KBM-7 (cell line): ENCODE measurements at regions not wholly inside any gene's neighbourhood (a gene's known extent, or its start where the extent isn't known, plus 50 kb on each side); places are given as distances from the start of the nearest gene placed in this dataset.
"Not testable (repeated sequence)": the region's sequence is repeated elsewhere in the genome, so short reads cannot be mapped to it uniquely, and the experiment has no call there.

Experiments
- DNase-seq: peaks from one replicate; pipeline ENCODE4 v3.0.0-alpha.2; 2015
- in situ Hi-C: fragments of 300-500 bp; cut with MboI; formaldehyde crosslinking; loops from 2 replicates; pipeline ENCODE4 v1.14.3; 2020; ENCODE audit warnings: low sequenced_read_pairs, low pct_unique_long_range_greater_than_20kb, mixed read lengths

GRCh38 chr3:198096015-198096414 lies 136.0 kb downstream of the LMLN start:
- in situ Hi-C loops: no loop called here
- no peak for DNase-seq

DNA sequence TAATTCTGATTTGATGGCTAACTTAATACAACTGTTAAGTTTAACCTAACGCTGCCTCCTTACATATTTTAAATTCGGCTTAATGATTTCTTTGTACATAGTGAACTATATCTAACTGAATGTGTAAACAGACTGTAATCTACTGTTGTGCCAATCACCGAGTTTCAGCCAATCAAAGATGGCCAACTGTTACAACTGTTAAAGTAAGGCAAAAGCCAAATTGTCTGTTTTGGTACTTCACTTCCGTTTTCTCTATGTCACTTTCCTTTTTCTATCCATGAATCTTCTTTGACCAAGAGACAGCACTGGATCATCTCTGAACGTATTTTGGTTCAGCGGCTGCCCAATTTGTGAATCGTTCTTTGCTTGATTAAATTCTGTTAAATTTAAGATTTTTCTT lies 137.0 kb downstream of the LMLN start:
- in situ Hi-C loops: no loop called here

DNA sequence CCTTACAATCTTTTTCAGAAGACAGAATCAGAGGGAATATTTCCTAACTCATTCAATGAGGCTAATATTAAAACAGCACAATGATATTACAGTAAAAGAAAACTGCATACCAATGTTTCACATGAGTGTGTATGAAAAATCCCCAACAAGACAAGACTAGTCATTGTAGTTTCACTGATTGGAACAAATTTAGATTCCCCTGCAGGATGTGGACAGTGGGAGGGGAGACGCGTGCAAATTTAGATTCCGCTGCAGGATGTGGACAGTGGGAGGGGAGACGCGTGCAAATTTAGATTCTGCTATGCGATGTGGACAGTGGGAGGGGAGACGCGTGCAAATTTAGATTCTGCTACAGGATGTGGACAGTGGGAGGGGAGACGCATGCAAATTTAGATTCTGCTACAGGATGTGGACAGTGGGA lies 138.7 kb downstream of the LMLN start:
- in situ Hi-C loops, DNase-seq: not testable (repeated sequence)

More for the DNA sequence above, 137.0 kb downstream of the LMLN start:
- no peak for DNase-seq

GRCh38 chr3:198103070-198103469 lies 143.1 kb downstream of the LMLN start:
- in situ Hi-C loops: not testable (repeated sequence)

GRCh38 chr3:198106265-198106664 lies 146.2 kb downstream of the LMLN start:
- in situ Hi-C loops: no loop called here
- DNase-seq: no peak

More at GRCh38 chr3:198103070-198103469, 143.1 kb downstream of the LMLN start:
- DNase-seq: not testable (repeated sequence)

DNA sequence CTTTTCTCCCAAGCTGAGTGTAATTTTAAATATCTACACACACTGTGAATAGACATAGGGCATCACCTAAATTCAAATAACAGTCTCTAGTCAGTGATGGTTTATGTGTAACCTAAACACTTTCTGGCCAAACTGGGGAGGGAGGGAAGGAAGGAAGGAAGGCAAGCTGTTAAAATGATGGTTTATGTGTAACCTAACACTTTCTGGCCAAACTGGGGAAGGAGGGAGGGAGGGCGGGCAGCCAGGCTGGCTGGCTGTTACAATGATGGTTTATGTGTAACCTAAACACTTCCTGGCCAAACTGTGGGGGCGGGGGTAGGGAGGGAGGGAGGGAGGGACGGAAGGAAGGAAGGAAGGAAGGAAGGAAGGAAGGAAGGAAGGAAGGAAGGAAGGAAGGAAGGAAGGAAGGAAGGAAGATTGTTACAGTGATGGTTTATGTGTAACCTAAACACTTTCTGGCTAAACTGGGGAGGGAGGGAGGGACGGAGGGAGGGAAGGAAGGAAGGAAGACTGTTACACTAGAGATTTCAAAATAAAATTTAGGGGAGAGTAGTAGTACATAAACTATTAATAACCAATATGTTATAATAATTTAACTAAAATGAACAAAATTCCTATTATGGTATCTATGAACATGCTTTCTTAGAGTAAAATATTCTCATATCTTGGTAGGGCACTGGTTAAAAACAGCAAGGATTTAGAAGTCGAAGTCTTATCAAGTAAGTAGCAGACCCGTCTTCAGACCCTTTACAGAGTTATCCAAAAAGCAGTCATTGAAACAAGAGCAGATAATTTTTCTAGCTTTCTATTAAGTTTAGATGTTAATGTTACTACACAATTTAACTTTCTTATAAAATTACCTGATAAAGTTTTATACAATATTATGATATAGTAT lies 148.1 kb downstream of the LMLN start:
- in situ Hi-C loops: no loop called here
- peak; percentile 65 for DNase-seq

DNA sequence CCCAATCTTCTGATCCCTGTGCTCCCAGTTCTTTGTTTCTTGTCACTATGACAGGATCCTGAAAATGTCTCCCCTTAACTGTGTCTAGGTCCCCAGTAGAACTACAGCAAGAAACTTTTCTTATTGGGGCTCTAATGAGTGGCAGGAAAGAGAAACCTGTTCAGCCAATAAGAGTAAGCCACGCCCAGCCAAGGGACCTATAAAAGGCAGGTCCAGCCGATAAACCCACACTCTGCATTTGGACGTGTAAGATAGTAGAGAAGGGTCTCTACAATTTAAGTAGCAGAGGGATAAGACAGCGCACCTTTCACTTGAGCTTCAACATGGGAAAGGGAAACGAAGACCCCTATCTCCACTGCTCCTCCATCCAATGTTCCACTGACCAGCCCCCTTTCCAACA lies 149.9 kb downstream of the LMLN start:
- in situ Hi-C loops: no loop called here
- no peak for DNase-seq

DNA sequence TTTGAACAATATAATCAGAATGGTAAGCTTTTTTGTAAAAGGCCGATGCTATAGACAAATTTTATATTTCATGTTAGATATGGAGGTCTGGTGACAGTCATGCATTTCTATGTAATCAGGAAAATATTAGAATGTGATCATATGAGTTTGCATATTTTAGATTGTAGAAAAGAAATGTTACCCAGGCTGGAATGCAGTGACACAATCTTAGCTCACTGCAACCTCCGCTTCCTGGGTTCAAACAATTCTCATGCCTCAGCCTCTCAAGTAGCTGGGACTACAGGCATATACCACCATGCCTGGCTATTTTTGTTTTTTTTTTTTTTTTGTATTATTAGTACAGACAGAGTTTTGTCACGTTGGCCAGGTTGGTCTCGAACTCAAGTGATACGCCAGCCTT lies 152.0 kb downstream of the LMLN start:
- in situ Hi-C loops: no loop called here
- DNase-seq: no peak

GRCh38 chr3:198113206-198114053 lies 153.4 kb downstream of the LMLN start:
- DNase-seq: peak; percentile 47
- in situ Hi-C loops: no loop called here

GRCh38 chr3:198114516-198114915 lies 154.5 kb downstream of the LMLN start:
- in situ Hi-C loops: not testable (repeated sequence)
- DNase-seq: peak; percentile 69

GRCh38 chr3:198122184-198122583 lies 162.2 kb downstream of the LMLN start:
- DNase-seq, in situ Hi-C loops: not testable (repeated sequence)

DNA sequence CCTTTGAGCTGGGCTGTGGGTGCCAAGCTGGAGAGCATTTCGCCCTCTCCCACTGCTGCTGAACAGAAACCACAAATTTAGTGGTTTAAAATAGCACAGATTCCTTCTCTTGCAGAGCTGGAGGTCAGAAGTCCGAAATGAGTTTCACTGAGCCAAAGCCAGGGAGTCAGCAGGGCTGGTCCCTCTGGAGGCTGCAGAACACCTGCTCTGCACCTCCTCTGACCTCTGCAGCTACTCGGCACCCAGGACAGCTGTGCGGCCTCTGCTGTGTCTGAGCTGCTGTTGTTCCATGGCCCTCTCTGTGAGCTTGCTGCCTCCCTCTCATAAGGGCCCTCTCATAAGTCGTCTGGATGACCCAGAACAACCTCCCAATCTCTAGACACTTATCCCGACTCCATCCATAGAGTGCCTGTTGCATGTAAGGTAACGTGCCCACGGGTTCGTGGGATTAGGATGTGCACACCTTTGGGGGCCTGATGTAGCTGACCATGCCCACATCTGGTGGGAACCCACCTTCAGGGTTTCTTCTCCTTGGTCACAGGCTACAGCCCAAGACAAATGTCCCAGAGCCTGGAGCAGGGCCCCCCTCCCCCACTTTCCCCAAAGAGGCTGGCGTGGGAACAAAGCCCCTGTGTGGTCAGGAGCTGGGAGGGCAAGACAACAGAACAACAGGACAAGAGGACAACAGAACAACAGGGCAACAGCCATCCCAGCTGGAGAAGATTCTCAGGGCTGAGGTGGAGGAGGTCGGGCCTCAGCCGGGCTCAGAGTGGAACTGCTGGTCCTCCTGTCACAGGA lies 177.2 kb downstream of the LMLN start:
- in situ Hi-C loops, DNase-seq: not testable (repeated sequence)

DNA sequence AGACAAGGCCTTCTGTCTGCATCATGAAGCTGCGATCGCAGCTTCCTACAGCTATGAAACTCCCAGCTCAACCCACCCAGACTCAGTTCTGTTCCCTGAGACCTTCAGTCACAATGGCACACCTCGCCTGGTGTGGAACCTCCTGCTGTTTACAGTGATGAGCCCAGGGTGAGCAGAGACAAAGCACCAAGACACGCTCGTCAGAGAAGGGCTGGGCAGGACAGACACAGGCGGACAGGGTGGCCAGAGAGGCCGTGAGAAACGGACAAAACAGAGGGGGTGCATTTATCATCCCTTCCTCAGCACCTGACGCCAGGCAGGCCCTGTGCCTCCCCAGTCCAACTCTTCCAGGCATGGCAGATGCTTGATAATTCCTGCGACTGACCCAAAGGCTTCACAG lies 178.2 kb downstream of the LMLN start:
- DNase-seq, in situ Hi-C loops: not testable (repeated sequence)

- in situ Hi-C loops, DNase-seq: not testable (repeated sequence)
These were observed 179.0 kb downstream of the LMLN start for GRCh38 chr3:198139037-198139436.

DNA sequence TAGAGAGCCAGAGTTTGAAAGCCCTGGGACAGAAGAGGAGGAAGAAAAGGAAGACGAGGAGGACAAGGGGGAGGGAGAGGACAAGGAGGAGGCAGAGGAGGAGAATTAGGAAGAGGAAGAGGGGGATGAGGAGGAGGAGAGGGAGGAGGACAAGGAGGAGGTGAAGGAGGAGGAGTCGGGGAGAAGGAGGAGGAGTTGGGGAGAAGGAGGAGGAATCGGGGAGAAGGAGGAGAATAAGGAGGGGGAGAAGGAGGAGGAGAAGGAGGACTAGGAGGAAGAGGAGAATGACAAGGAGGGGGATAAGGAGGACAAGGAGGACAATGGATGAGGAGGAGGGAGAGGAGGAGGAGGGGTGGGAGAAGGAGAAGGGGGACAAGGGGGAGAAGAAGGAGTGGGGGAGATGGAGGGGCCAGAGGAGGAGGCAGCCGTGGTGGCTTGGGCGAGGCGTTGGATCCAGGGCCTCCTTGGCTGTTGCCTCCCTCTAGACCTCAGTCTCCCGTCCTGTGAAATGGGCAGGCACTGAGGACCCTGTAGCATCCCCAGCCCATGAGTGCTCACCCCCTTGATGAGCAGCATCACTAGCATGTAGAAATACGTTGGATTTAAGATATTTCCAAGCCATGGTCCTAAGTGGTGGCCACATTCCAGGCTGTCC lies 179.6 kb downstream of the LMLN start:
- DNase-seq, in situ Hi-C loops: not testable (repeated sequence)

DNA sequence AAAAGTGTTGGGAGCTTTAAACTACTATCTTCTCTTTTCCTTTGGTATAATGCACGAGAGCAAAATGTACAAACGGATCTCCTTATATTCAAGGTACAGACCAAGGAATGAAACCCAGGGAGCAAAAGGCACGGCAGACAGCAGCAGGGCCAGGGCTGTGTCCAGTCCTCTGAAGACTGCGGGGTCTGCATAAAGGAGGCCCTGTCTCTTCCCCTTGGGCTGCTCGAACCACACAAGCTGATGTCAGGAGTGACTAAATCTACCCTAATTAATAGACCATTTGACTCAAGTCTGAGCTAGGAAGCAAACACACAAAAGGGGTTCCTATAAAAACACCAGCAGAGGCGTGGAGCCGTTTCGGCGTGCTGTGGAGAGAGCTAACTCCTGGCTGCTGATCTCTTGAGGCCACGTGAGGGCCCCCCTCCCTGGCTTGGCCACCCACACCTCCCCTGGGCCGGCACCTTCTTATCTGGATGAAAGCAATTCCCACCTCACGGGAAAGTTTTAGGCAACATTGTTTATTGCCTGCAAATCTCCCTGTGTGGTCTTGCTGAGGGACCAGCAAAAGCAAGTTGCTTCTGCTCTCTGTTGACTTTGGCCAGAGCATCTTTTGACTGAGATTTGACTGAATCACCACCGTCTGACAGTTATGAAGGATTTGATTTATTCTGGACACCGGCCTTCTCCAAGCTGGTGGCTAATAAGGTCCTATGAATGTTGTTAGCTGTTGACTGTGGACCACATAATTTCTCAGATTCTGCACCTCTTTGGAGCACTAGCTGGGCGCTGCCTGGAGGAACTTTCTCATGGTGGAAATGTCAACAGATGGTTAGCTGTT lies 183.5 kb downstream of the LMLN start:
- in situ Hi-C loops, DNase-seq: not testable (repeated sequence)

DNA sequence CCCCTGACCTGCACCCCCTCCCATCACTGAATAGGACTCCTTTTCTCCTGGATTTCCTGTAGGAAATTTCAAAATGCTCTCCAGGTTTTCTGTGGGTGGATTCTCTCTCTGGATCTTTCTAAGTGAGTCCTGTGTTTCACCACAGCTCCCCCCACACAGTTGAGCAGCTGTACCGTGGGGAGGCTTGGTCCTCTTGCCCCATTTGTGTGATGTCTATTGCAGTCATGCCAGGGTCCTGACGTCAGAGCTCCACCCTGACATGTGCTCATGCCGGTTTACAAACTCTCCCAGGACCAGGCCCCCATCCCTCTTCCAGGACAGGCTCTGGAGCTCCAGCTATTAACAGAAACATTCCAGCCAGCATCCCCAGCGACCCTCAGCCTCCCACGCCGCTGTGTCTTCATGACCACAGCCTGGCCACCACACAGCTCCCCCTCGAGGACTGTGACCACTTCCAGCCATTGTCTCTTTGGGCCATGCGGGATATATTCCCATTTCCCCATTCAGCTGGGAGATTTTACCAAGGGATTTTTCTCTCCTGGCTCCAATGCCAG lies 185.3 kb downstream of the LMLN start:
- in situ Hi-C loops, DNase-seq: not testable (repeated sequence)
